MM.1S (cell line): ENCODE measurements at regions not wholly inside any gene's neighbourhood (a gene's known extent, or its start where the extent isn't known, plus 50 kb on each side); places are given as distances from the start of the nearest gene placed in this dataset.

Experiments used
- EZH2 ChIP-seq: fragments of 300-600 bp; sonication (generic); optimal IDR thresholded peaks from 2 replicates; pipeline ENCODE3; 2017; ENCODE audit warnings: low read depth, mild to moderate bottlenecking, antibody characterized with exemption, low read length, mixed read lengths
- EZH2phosphoT487 ChIP-seq: fragments of 300-600 bp; sonication (generic); IDR thresholded peaks from 2 replicates; pipeline ENCODE4 v1.6.1; 2018; ENCODE audit warnings: antibody characterized with exemption, low read length
- TF ChIP-seq, protein P1 (sequence below): fragments of 300-600 bp; sonication (generic); IDR thresholded peaks from 2 replicates; pipeline ENCODE4 v1.5.1; 2016; ENCODE audit warnings: antibody characterized with exemption, low read length, mixed read lengths

DNA sequence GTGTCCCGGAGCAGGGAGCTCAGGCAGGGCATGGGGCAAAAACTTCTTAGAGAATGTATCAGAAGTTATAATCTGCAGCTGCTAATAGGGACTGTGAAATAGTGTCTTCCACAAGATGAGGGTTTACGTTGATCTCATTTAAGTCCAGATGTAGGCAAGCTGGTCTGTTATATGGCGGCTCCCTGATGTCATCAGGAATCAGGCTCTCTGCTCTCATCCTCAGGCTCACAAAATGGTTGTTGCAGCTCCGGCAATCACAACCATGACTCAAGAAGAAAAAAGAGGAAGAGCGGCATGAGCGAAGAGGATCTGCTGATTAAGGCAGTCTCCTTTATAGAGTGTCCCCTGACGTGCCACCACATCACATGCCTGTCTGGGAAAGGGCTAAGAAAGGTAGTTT, 191.3 kb downstream of the KLF5 start:
- TF ChIP-seq, protein P1, sequence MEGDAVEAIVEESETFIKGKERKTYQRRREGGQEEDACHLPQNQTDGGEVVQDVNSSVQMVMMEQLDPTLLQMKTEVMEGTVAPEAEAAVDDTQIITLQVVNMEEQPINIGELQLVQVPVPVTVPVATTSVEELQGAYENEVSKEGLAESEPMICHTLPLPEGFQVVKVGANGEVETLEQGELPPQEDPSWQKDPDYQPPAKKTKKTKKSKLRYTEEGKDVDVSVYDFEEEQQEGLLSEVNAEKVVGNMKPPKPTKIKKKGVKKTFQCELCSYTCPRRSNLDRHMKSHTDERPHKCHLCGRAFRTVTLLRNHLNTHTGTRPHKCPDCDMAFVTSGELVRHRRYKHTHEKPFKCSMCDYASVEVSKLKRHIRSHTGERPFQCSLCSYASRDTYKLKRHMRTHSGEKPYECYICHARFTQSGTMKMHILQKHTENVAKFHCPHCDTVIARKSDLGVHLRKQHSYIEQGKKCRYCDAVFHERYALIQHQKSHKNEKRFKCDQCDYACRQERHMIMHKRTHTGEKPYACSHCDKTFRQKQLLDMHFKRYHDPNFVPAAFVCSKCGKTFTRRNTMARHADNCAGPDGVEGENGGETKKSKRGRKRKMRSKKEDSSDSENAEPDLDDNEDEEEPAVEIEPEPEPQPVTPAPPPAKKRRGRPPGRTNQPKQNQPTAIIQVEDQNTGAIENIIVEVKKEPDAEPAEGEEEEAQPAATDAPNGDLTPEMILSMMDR, result no peak
- TF ChIP-seq EZH2phosphoT487 (no peak), EZH2 (no peak)
